PC-3 (cell line): ENCODE measurements at regions not wholly inside any gene's neighbourhood (a gene's known extent, or its start where the extent isn't known, plus 50 kb on each side); places are given as distances from the start of the nearest gene placed in this dataset.

Experiments
- ATAC-seq: fragments of 200-7000 bp; cut with Tn5 transposase; 2 replicates; pipeline ENCODE4 v1.9.1; 2020; ENCODE audit warnings: mild to moderate bottlenecking, moderate library complexity
- BruUV-seq: library from RNA; stranded (reverse); fragments of 400-500 nt; replicated peaks from 2 replicates; lab custom pipeline; 2021; lab: Mats Ljungman, UMichigan
- CTCF ChIA-PET: fragments of 300-600 bp; sonication (Branson Sonifier 250); formaldehyde crosslinking; loops from one replicate; lab custom pipeline; 2022; ENCODE audit warnings: antibody characterized with exemption; lab: Charles Lee
- POLR2A ChIA-PET: fragments of 300-600 bp; sonication (Branson Sonifier 250); formaldehyde crosslinking; loops from one replicate; lab custom pipeline; 2022; ENCODE audit warnings: antibody characterized with exemption; ENCODE audit not compliant: unreplicated experiment; lab: Charles Lee
- DNase-seq: peaks from one replicate; pipeline ENCODE4 v3.0.0-alpha.2; 2015
- H2AFZ ChIP-seq: fragments of 300-600 bp; sonication (generic); 2 replicates; pipeline ENCODE4 v1.6.0; 2016; ENCODE audit warnings: antibody characterized with exemption, low read length
- H3F3A ChIP-seq: fragments of 300-600 bp; sonication (generic); one replicate; pipeline ENCODE4 v1.6.0; 2017; ENCODE audit warnings: antibody characterized with exemption, low read length, control low read depth, mild to moderate bottlenecking; ENCODE audit not compliant: unreplicated experiment
- H3K27ac ChIP-seq: fragments of 300-600 bp; sonication (generic); 2 replicates; pipeline ENCODE4 v1.5.1; 2016; ENCODE audit warnings: mild to moderate bottlenecking, low read length
- H3K27me3 ChIP-seq: fragments of 300-600 bp; sonication (generic); 2 replicates; pipeline ENCODE4 v1.6.1; 2016; ENCODE audit warnings: low read length, mixed read lengths
- H3K36me3 ChIP-seq: fragments of 300-600 bp; sonication (generic); 2 replicates; pipeline ENCODE4 v1.6.1; 2016; ENCODE audit warnings: low read depth, mixed run types, low read length, mixed read lengths
- H3K4me1 ChIP-seq: fragments of 300-600 bp; sonication (generic); 2 replicates; pipeline ENCODE4 v1.5.1; 2016; ENCODE audit warnings: low read length; ENCODE audit not compliant: insufficient read depth
- H3K4me2 ChIP-seq: fragments of 300-600 bp; sonication (generic); 2 replicates; pipeline ENCODE4 v1.6.0; 2016; ENCODE audit warnings: low read length
- H3K4me3 ChIP-seq: fragments of 300-600 bp; sonication (generic); 2 replicates; pipeline ENCODE4 v1.5.1; 2016; ENCODE audit warnings: mild to moderate bottlenecking, low read length, mixed read lengths
- H3K79me2 ChIP-seq: fragments of 300-600 bp; sonication (generic); 2 replicates; pipeline ENCODE4 v1.6.1; 2017; ENCODE audit warnings: low read length, mixed read lengths
- H3K9ac ChIP-seq: fragments of 300-600 bp; sonication (generic); 2 replicates; pipeline ENCODE4 v1.6.0; 2016; ENCODE audit warnings: mild to moderate bottlenecking, low read length
- H3K9me2 ChIP-seq: fragments of 300-600 bp; sonication (generic); replicated peaks from 2 replicates; pipeline ENCODE4 v1.6.1; 2016; ENCODE audit warnings: mixed run types, low read length, mixed read lengths
- H3K9me3 ChIP-seq: fragments of 300-600 bp; sonication (generic); 2 replicates; pipeline ENCODE4 v1.6.1; 2016; ENCODE audit warnings: low read length, mixed read lengths
- H4K20me1 ChIP-seq: fragments of 300-600 bp; sonication (generic); 2 replicates; pipeline ENCODE4 v1.6.1; 2016; ENCODE audit warnings: low read length, mixed read lengths
- EZH2 ChIP-seq: fragments of 300-600 bp; sonication (generic); IDR thresholded peaks from one replicate; pipeline ENCODE4 v1.6.1; 2017; ENCODE audit warnings: antibody characterized with exemption, mild to moderate bottlenecking, low read length; ENCODE audit not compliant: unreplicated experiment
- EZH2phosphoT487 ChIP-seq: fragments of 300-600 bp; sonication (generic); IDR thresholded peaks from 2 replicates; pipeline ENCODE4 v1.6.1; 2018; ENCODE audit warnings: mild to moderate bottlenecking, antibody characterized with exemption, low read length, borderline replicate concordance
- intact Hi-C: fragments of 100-400 bp; cut with micrococcal nuclease; formaldehyde crosslinking; loops from 2 replicates; pipeline ENCODE4 v1.9.0; 2023
- TF ChIP-seq, protein P1 (sequence below): fragments of 300-600 bp; sonication (generic); conservative IDR thresholded peaks from 2 replicates; pipeline ENCODE4 v1.5.1; 2017; ENCODE audit warnings: antibody characterized with exemption, low read depth, mild to moderate bottlenecking, low read length

DNA sequence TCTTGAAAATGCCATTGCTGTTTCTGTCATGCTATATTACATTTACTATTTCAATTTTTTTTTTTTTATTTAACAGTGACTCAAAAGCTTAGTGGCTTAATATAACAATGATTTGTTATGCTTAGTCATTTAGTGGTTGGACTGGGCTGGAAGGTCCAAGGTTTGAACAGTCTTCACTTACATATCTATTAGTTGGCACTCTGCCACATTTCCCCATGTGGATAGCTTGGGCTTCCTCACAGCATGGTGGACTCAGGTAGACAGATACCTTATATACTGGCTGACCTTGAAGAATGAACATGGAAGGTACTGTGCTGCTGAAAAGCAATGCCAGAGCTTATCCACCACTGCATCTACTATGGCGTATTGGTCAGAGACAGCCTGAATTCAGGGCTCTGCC, 909.5 kb upstream of the SOX11 start:
- TF ChIP-seq EZH2phosphoT487 (no peak), EZH2 (no peak)
- TF ChIP-seq, protein P1, sequence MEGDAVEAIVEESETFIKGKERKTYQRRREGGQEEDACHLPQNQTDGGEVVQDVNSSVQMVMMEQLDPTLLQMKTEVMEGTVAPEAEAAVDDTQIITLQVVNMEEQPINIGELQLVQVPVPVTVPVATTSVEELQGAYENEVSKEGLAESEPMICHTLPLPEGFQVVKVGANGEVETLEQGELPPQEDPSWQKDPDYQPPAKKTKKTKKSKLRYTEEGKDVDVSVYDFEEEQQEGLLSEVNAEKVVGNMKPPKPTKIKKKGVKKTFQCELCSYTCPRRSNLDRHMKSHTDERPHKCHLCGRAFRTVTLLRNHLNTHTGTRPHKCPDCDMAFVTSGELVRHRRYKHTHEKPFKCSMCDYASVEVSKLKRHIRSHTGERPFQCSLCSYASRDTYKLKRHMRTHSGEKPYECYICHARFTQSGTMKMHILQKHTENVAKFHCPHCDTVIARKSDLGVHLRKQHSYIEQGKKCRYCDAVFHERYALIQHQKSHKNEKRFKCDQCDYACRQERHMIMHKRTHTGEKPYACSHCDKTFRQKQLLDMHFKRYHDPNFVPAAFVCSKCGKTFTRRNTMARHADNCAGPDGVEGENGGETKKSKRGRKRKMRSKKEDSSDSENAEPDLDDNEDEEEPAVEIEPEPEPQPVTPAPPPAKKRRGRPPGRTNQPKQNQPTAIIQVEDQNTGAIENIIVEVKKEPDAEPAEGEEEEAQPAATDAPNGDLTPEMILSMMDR, result no peak
- Histone ChIP-seq H3K9ac (no peak overlapping the region), H4K20me1 (no peaks in the 10 kb centered on the region), H3K79me2 (no peaks in the 10 kb centered on the region), H3K4me1 (no peaks in the 10 kb centered on the region), H3K4me2 (no peak overlapping the region), H3K9me2 (no peaks in the 10 kb centered on the region), H3F3A (no peaks in the 10 kb centered on the region), H3K9me3 (0 out of 2 replicates have a peak, but pooled peaks cover 11% of the 10 kb centered on the region), H3K27ac (no peak overlapping the region), H2AFZ (no peak overlapping the region), H3K4me3 (no peak overlapping the region), H3K36me3 (no peaks in the 10 kb centered on the region), H3K27me3 (no peaks in the 10 kb centered on the region)
- intact Hi-C loops, result no loop called here
- no peak for ATAC-seq
- ChIA-PET CTCF (no interaction called here), POLR2A (no interaction called here)
- no TSS peak for BruUV-seq
- no peak for DNase-seq

DNA sequence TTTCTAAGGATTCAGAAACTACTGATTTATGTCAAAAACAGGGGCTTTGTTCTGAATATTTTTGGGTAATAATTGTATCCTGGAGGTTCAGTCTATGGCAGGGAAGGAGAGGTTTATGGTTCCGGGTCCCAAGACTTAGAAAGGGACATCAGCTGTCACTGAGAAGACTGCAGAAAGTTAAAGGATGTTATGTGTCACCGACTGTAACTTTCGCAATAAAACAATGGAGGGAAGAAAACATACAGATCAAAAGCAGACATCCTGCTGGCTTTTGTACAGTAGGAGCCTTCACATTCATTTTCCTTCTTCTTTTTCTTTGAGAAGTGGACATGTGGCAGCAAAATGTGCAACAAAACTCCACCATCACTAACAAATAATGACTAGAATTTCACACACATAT, 900.7 kb upstream of the SOX11 start:
- ATAC-seq, result no peak
- H3K4me2 ChIP-seq, result no peak overlapping the region
- no peaks in the 10 kb centered on the region for H3K27me3 ChIP-seq
- H4K20me1 ChIP-seq, result no peaks in the 10 kb centered on the region
- no peaks in the 10 kb centered on the region for H3K9me2 ChIP-seq
- DNase-seq, result no peak
- H3K9me3 ChIP-seq, result peaks cover 7% of the 10 kb centered on the region; the same call in 1 of the 2 replicates
- H3K79me2 ChIP-seq, result no peaks in the 10 kb centered on the region
- no peak overlapping the region for H3K4me3 ChIP-seq
- no peak overlapping the region for H2AFZ ChIP-seq
- ChIA-PET CTCF (no interaction called here), POLR2A (no interaction called here)
- H3K4me1 ChIP-seq, result no peaks in the 10 kb centered on the region
- no peak overlapping the region for H3K27ac ChIP-seq
- no peaks in the 10 kb centered on the region for H3F3A ChIP-seq
- BruUV-seq, result no TSS peak
- H3K36me3 ChIP-seq, result no peaks in the 10 kb centered on the region
- TF ChIP-seq, protein P1, result no peak
- TF ChIP-seq EZH2phosphoT487 (no peak), EZH2 (no peak)
- intact Hi-C loops, result no loop called here
- H3K9ac ChIP-seq, result no peak overlapping the region

- no peak overlapping the region for H3K4me3 ChIP-seq
- no TSS peak for BruUV-seq
- no peaks in the 10 kb centered on the region for H3K79me2 ChIP-seq
- no peak overlapping the region for H2AFZ ChIP-seq
- H3K27me3 ChIP-seq, result no peaks in the 10 kb centered on the region
- intact Hi-C loops, result no loop called here
- H3K4me1 ChIP-seq, result no peaks in the 10 kb centered on the region
- no peak overlapping the region for H3K9ac ChIP-seq
- H3K4me2 ChIP-seq, result no peak overlapping the region
- H3K9me3 ChIP-seq, result peaks cover 7% of the 10 kb centered on the region; the same call in 1 of the 2 replicates
- ChIA-PET POLR2A (no interaction called here), CTCF (no interaction called here)
- no peak for TF ChIP-seq EZH2
- TF ChIP-seq, protein P1, result no peak
- no peak for TF ChIP-seq EZH2phosphoT487
- DNase-seq (no peak), ATAC-seq (no peak)
- no peaks in the 10 kb centered on the region for H3K9me2 ChIP-seq
- H3K27ac ChIP-seq, result no peak overlapping the region
- no peaks in the 10 kb centered on the region for H3K36me3 ChIP-seq
- H3F3A ChIP-seq, result no peaks in the 10 kb centered on the region
- H4K20me1 ChIP-seq, result no peaks in the 10 kb centered on the region
These were observed 900.1 kb upstream of the SOX11 start for GRCh38 chr2:4792126-4792525.
